ENCODE measurements at regions not wholly inside any gene's neighbourhood (a gene's known extent, or its start where the extent isn't known, plus 50 kb on each side); places are given as distances from the start of the nearest gene placed in this dataset.

- H3K4me1 ChIP-seq, result no peaks in the 10 kb centered on the region
- H3K27ac ChIP-seq, result no peak overlapping the region
- WGBS, result 70% methylated on average over 4 of the region's 4 CpGs
- TF ChIP-seq CTCF (IDR thresholded peaks at IDR 0.05), result no peak
- no peak for TF ChIP-seq POLR2A (IDR thresholded peaks at IDR 0.05)
- TF ChIP-seq EP300 (IDR thresholded peaks at IDR 0.05), result no peak
- no peak for TF ChIP-seq POLR2AphosphoS5 (IDR thresholded peaks at IDR 0.05)
- H3K36me3 ChIP-seq, result no peaks in the 10 kb centered on the region
- H3K4me3 ChIP-seq, result no peak overlapping the region
- no peaks in the 10 kb centered on the region for H3K9me3 ChIP-seq
- DNase-seq (ENCODE audit: low spot score in 2 of 2), result no peak
- peaks cover 5% of the 10 kb centered on the region for H3K27me3 ChIP-seq
Observed at GRCh38 chr10:104517946-104518345, 123.1 kb upstream of the SORCS3 start.

- Histone ChIP-seq H3K27me3 (peaks cover 5% of the 10 kb centered on the region), H3K4me3 (no peak overlapping the region), H3K27ac (no peak overlapping the region), H3K4me1 (no peaks in the 10 kb centered on the region), H3K9me3 (no peaks in the 10 kb centered on the region), H3K36me3 (no peaks in the 10 kb centered on the region)
- TF ChIP-seq EP300 (IDR thresholded peaks at IDR 0.05) (no peak), CTCF (IDR thresholded peaks at IDR 0.05) (no peak), POLR2A (IDR thresholded peaks at IDR 0.05) (no peak), POLR2AphosphoS5 (IDR thresholded peaks at IDR 0.05) (no peak)
- no peak for DNase-seq (ENCODE audit: low spot score in 2 of 2)
- 84% methylated on average over 6 of the region's 6 CpGs for WGBS
Observed at GRCh38 chr10:104518891-104519290, 122.2 kb upstream of the SORCS3 start.

- WGBS, result 90% methylated on average over 11 of the region's 11 CpGs
- Histone ChIP-seq H3K9me3 (no peaks in the 10 kb centered on the region), H3K27me3 (peaks cover 5% of the 10 kb centered on the region), H3K4me1 (no peaks in the 10 kb centered on the region), H3K4me3 (no peak overlapping the region), H3K36me3 (no peaks in the 10 kb centered on the region), H3K27ac (no peak overlapping the region)
- DNase-seq (ENCODE audit: low spot score in 2 of 2), result peak in 1 of 2 donors; percentile 56
- no peak for TF ChIP-seq CTCF (IDR thresholded peaks at IDR 0.05)
- TF ChIP-seq POLR2A (IDR thresholded peaks at IDR 0.05), result no peak
- TF ChIP-seq EP300 (IDR thresholded peaks at IDR 0.05), result no peak
- TF ChIP-seq POLR2AphosphoS5 (IDR thresholded peaks at IDR 0.05), result no peak
Observed at GRCh38 chr10:104520653-104521052, 120.4 kb upstream of the SORCS3 start.

- Histone ChIP-seq H3K27me3 (peaks cover 5% of the 10 kb centered on the region), H3K27ac (no peak overlapping the region), H3K4me1 (no peaks in the 10 kb centered on the region), H3K9me3 (no peaks in the 10 kb centered on the region), H3K36me3 (no peaks in the 10 kb centered on the region), H3K4me3 (no peak overlapping the region)
- TF ChIP-seq EP300 (IDR thresholded peaks at IDR 0.05), result no peak
- no peak for TF ChIP-seq POLR2A (IDR thresholded peaks at IDR 0.05)
- TF ChIP-seq POLR2AphosphoS5 (IDR thresholded peaks at IDR 0.05), result no peak
- TF ChIP-seq CTCF (IDR thresholded peaks at IDR 0.05), result no peak
- WGBS, result 47% methylated on average over 7 of the region's 9 CpGs
- peak in 1 of 2 donors; percentile 35 for DNase-seq (ENCODE audit: low spot score in 2 of 2)
Observed at GRCh38 chr10:104521901-104522694, 119.0 kb upstream of the SORCS3 start.

- Histone ChIP-seq H3K9me3 (no peaks in the 10 kb centered on the region), H3K4me1 (no peaks in the 10 kb centered on the region), H3K27me3 (peaks cover 2% of the 10 kb centered on the region), H3K4me3 (no peak overlapping the region), H3K27ac (no peak overlapping the region), H3K36me3 (no peaks in the 10 kb centered on the region)
- TF ChIP-seq EP300 (IDR thresholded peaks at IDR 0.05) (no peak), POLR2AphosphoS5 (IDR thresholded peaks at IDR 0.05) (no peak), POLR2A (IDR thresholded peaks at IDR 0.05) (no peak), CTCF (IDR thresholded peaks at IDR 0.05) (no peak)
- DNase-seq (ENCODE audit: low spot score in 2 of 2), result no peak
- 96% methylated on average over 2 of the region's 2 CpGs for WGBS
Observed at GRCh38 chr10:104526188-104526587, 114.9 kb upstream of the SORCS3 start.
